Panc1 (cell line): ENCODE measurements at regions not wholly inside any gene's neighbourhood (a gene's known extent, or its start where the extent isn't known, plus 50 kb on each side); places are given as distances from the start of the nearest gene placed in this dataset.
"Not testable (repeated sequence)": the region's sequence is repeated elsewhere in the genome, so short reads cannot be mapped to it uniquely, and the experiment has no call there.

Experiments used
- ATAC-seq: fragments of 200-7000 bp; cut with Tn5 transposase; 2 replicates; pipeline ENCODE4 v1.9.1; 2020; ENCODE audit warnings: mild to moderate bottlenecking, moderate library complexity
- BruUV-seq: library from RNA; stranded (reverse); fragments of 400-500 nt; replicated peaks from 2 replicates; lab custom pipeline; 2021; lab: Mats Ljungman, UMichigan
- CTCF ChIA-PET: fragments of 300-600 bp; sonication (Branson Sonifier 250); formaldehyde crosslinking; loops from one replicate; lab custom pipeline; 2022; ENCODE audit warnings: antibody characterized with exemption; lab: Charles Lee
- POLR2A ChIA-PET: fragments of 300-600 bp; sonication (Branson Sonifier 250); formaldehyde crosslinking; loops from one replicate; lab custom pipeline; 2022; ENCODE audit warnings: antibody characterized with exemption; lab: Charles Lee
- DNase-seq: peaks from one replicate; pipeline ENCODE4 v3.0.0-alpha.2; 2010; ENCODE audit warnings: low read depth, low spot score
- H3K27ac ChIP-seq: 2 replicates; pipeline ENCODE4 v1.5.1; 2011; ENCODE audit warnings: mild to moderate bottlenecking, low read length, inconsistent platforms
- H3K27me3 ChIP-seq: fragments of 200-500 bp; sonication (Bioruptor generic); 2 replicates; pipeline ENCODE4 v1.6.0; 2014; ENCODE audit warnings: low read length, inconsistent platforms; ENCODE audit not compliant: control insufficient read depth, insufficient read depth
- H3K36me3 ChIP-seq: fragments of 200-500 bp; sonication (Bioruptor generic); 2 replicates; pipeline ENCODE4 v1.5.1; 2014; ENCODE audit warnings: inconsistent platforms, mild to moderate bottlenecking, low read length, moderate library complexity; ENCODE audit not compliant: control insufficient read depth, insufficient read depth
- H3K4me1 ChIP-seq: 2 replicates; pipeline ENCODE4 v1.5.1; 2011; ENCODE audit warnings: inconsistent platforms, mild to moderate bottlenecking, low read length, moderate library complexity; ENCODE audit not compliant: control insufficient read depth, insufficient read depth
- H3K4me3 ChIP-seq, 2 experiments: 2 replicates each; pipeline ENCODE4 v1.5.1; 2011 to 2012; ENCODE audit warnings: low read depth in 2 of 2, low read length in 2 of 2, mild to moderate bottlenecking in 2 of 2, inconsistent platforms in 1 of 2, moderate library complexity in 1 of 2
- H3K9me3 ChIP-seq: fragments of 200-500 bp; sonication (Bioruptor generic); 2 replicates; pipeline ENCODE4 v1.5.1; 2014; ENCODE audit warnings: low read depth, mild to moderate bottlenecking, inconsistent platforms, low read length, moderate library complexity; ENCODE audit not compliant: control insufficient read depth, insufficient read depth
- POLR2AphosphoS5 ChIP-seq: IDR thresholded peaks from 2 replicates; pipeline ENCODE4 v1.6.1; 2012; ENCODE audit warnings: mild to moderate bottlenecking, low read depth, low read length, moderate library complexity
- SIN3A ChIP-seq: IDR thresholded peaks from 2 replicates; pipeline ENCODE4 v1.6.1; 2012; ENCODE audit warnings: low read depth, mild to moderate bottlenecking, low read length, moderate library complexity, borderline replicate concordance; ENCODE audit not compliant: insufficient read depth
- TCF7L2 ChIP-seq: IDR thresholded peaks from 2 replicates; pipeline ENCODE4 v1.6.1; 2011; ENCODE audit warnings: mild to moderate bottlenecking, low read depth, low read length, inconsistent platforms
- in situ Hi-C: cut with HindIII; loops from 2 replicates; pipeline ENCODE4 v1.10.0; 2016; ENCODE audit warnings: low sequenced_read_pairs, low pct_unique_long_range_greater_than_20kb
- intact Hi-C: fragments of 100-400 bp; cut with micrococcal nuclease; formaldehyde crosslinking; loops from one replicate; pipeline ENCODE4 v1.10.0; 2022; ENCODE audit not compliant: unreplicated experiment
- TF ChIP-seq, protein P1 (sequence below): fragments of 450-650 bp; IDR thresholded peaks from 2 replicates; pipeline ENCODE4 v1.5.1; 2017; ENCODE audit warnings: mild to moderate bottlenecking
- TF ChIP-seq, protein P2 (sequence below), 2 experiments: IDR thresholded peaks; 2 replicates each; pipeline ENCODE4 v1.6.1; 2011 to 2012; ENCODE audit warnings: low read depth in 2 of 2, control low read depth in 1 of 2, low read length in 1 of 2, mild to moderate bottlenecking in 1 of 2, moderate library complexity in 1 of 2; ENCODE audit not compliant: insufficient read depth in 1 of 2

DNA sequence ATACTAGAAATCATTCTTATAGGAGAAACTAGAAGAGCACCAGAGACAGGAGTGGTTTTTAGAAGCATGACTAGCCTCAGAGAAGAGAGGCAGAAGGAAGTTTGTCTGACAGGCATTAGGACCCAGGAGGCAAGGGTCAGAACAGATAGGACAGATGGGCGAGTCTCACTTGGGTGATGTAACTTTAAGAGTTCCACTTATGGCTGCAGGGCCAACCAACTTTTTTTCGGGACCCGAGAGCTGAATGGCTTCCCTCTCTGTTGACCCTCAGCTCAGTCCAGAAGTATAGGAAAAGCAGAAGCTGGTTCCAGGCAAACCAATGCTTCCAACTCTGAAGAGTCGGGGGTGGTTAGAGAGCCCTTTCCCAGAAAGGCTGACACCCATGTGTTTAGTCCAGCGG is 136.6 kb upstream of the SETMAR start:
- ChIA-PET POLR2A (no interaction called here), CTCF (no interaction called here)
- no TSS peak for BruUV-seq
- H3K9me3 ChIP-seq: no peaks in the 10 kb centered on the region
- intact Hi-C loops (no loop called here), in situ Hi-C loops (no loop called here)
- no peaks in the 10 kb centered on the region for H3K36me3 ChIP-seq
- no peak overlapping the region for H3K27ac ChIP-seq
- H3K4me1 ChIP-seq: no peaks in the 10 kb centered on the region
- no peaks in the 10 kb centered on the region for H3K27me3 ChIP-seq
- DNase-seq (no peak), ATAC-seq (no peak)
- no peak overlapping the region for H3K4me3 ChIP-seq
- no peak for TF ChIP-seq SIN3A
- TF ChIP-seq, protein P1, sequence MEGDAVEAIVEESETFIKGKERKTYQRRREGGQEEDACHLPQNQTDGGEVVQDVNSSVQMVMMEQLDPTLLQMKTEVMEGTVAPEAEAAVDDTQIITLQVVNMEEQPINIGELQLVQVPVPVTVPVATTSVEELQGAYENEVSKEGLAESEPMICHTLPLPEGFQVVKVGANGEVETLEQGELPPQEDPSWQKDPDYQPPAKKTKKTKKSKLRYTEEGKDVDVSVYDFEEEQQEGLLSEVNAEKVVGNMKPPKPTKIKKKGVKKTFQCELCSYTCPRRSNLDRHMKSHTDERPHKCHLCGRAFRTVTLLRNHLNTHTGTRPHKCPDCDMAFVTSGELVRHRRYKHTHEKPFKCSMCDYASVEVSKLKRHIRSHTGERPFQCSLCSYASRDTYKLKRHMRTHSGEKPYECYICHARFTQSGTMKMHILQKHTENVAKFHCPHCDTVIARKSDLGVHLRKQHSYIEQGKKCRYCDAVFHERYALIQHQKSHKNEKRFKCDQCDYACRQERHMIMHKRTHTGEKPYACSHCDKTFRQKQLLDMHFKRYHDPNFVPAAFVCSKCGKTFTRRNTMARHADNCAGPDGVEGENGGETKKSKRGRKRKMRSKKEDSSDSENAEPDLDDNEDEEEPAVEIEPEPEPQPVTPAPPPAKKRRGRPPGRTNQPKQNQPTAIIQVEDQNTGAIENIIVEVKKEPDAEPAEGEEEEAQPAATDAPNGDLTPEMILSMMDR: no peak
- TF ChIP-seq, protein P2, sequence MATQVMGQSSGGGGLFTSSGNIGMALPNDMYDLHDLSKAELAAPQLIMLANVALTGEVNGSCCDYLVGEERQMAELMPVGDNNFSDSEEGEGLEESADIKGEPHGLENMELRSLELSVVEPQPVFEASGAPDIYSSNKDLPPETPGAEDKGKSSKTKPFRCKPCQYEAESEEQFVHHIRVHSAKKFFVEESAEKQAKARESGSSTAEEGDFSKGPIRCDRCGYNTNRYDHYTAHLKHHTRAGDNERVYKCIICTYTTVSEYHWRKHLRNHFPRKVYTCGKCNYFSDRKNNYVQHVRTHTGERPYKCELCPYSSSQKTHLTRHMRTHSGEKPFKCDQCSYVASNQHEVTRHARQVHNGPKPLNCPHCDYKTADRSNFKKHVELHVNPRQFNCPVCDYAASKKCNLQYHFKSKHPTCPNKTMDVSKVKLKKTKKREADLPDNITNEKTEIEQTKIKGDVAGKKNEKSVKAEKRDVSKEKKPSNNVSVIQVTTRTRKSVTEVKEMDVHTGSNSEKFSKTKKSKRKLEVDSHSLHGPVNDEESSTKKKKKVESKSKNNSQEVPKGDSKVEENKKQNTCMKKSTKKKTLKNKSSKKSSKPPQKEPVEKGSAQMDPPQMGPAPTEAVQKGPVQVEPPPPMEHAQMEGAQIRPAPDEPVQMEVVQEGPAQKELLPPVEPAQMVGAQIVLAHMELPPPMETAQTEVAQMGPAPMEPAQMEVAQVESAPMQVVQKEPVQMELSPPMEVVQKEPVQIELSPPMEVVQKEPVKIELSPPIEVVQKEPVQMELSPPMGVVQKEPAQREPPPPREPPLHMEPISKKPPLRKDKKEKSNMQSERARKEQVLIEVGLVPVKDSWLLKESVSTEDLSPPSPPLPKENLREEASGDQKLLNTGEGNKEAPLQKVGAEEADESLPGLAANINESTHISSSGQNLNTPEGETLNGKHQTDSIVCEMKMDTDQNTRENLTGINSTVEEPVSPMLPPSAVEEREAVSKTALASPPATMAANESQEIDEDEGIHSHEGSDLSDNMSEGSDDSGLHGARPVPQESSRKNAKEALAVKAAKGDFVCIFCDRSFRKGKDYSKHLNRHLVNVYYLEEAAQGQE (IDR thresholded peaks at IDR 0.05; ENCODE audit: insufficient read depth in 1 of 2, low read depth in 2 of 2, low read length in 1 of 2): no peak
- TF ChIP-seq TCF7L2: no peak

DNA sequence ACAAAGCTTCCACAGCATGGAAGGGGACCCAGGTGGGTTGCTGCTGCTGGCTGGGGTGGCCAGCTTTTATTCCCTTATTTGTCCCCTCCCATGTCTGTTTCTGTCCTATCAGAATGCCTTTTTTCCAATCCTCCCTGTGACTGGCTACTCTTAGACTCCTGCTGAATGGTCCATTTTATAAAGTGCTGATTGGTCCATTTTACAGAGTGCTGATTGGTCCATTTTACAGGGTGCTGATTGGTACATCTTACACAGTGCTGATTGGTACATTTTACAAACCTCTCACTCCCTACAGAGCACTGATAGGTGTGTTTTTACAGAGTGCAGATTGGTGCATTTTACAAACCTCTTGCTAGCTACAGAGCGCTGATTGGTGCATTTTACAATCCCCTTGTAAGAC is 135.9 kb upstream of the SETMAR start:
- CTCF ChIA-PET, DNase-seq, H3K27me3 ChIP-seq, ATAC-seq, in situ Hi-C loops, H3K27ac ChIP-seq, POLR2A ChIA-PET, H3K9me3 ChIP-seq, H3K4me3 ChIP-seq, H3K4me1 ChIP-seq, BruUV-seq, H3K36me3 ChIP-seq, intact Hi-C loops: not testable (repeated sequence)

DNA sequence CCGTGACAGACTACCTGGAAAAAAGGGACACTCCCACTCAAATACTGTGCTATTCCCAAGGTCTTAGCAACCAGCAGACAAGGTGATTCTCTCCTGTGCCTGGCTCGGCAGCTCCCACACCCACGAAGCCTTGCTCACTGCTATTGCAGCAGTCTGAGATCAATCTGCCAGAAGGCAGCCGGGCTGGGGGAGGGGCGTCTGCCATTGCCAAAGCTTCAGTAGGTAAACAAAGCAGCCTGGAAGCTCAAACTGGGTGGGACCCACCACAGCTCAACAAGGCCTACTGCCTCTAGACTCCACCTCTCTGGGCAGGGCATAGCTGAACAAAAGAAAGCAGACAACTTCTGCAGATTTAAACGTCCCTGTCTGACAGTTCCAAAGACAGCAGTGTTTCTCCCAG is 128.4 kb upstream of the SETMAR start:
- POLR2A ChIA-PET: no interaction called here
- no peak for TF ChIP-seq TCF7L2
- TF ChIP-seq POLR2AphosphoS5: no peak
- TF ChIP-seq, protein P2 (IDR thresholded peaks at IDR 0.05; ENCODE audit: insufficient read depth in 1 of 2, low read depth in 2 of 2, low read length in 1 of 2): no peak
- TF ChIP-seq, protein P1: no peak
- no peak for TF ChIP-seq SIN3A
- ATAC-seq: no peak

More for the DNA sequence above, 128.4 kb upstream of the SETMAR start:
- H3K4me1 ChIP-seq: no peaks in the 10 kb centered on the region
- H3K36me3 ChIP-seq: no peaks in the 10 kb centered on the region
- H3K4me3 ChIP-seq: no peak overlapping the region
- H3K27me3 ChIP-seq: no peaks in the 10 kb centered on the region
- in situ Hi-C loops: no loop called here
- H3K27ac ChIP-seq: no peak overlapping the region
- no peak for DNase-seq
- no peaks in the 10 kb centered on the region for H3K9me3 ChIP-seq
- BruUV-seq: no TSS peak
- CTCF ChIA-PET: no interaction called here
- intact Hi-C loops: no loop called here
